Stimulated activated CD4-positive, alpha-beta T cell treated with anti-CD3 and anti-CD28 coated beads, Interleukin-15, amount 100 ng/mL, for 24 hours (primary cell): ENCODE measurements at regions not wholly inside any gene's neighbourhood (a gene's known extent, or its start where the extent isn't known, plus 50 kb on each side); places are given as distances from the start of the nearest gene placed in this dataset.
A peak's percentile ranks its signal among the peaks of the same experiment; 100 is the strongest.
"Not testable (repeated sequence)": the region's sequence is repeated elsewhere in the genome, so short reads cannot be mapped to it uniquely, and the experiment has no call there.

Experiments
- DNase-seq: peaks from one replicate; pipeline ENCODE4 v3.0.0-alpha.2; 2020

GRCh38 chr2:7728388-7728787 is 811.2 kb downstream of the RNF144A start:
- no peak for DNase-seq

- DNase-seq = peak; percentile 19
These were observed 813.2 kb downstream of the RNF144A start for GRCh38 chr2:7730449-7730848.

- DNase-seq = no peak
These were observed 813.8 kb downstream of the RNF144A start for GRCh38 chr2:7730990-7731389.

DNA sequence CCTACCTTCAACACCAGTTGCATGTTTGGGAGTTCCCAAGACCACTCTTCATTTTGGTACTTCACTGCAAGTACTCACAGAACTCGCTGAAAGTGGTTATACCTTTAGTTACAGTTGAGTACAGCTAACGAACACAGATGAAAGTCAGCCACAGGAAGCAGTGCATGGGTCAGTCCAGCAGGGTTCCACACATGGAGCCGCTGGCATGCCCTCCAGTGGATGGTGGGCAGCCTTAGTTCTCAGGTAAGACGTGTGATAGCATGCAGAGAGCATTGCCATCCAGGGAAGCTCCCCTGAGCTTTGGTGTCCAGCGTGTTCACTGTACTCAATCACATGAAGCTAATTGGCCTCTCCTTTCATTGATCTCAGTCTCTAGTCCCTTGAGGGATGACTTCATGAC is 815.3 kb downstream of the RNF144A start:
- no peak for DNase-seq

DNA sequence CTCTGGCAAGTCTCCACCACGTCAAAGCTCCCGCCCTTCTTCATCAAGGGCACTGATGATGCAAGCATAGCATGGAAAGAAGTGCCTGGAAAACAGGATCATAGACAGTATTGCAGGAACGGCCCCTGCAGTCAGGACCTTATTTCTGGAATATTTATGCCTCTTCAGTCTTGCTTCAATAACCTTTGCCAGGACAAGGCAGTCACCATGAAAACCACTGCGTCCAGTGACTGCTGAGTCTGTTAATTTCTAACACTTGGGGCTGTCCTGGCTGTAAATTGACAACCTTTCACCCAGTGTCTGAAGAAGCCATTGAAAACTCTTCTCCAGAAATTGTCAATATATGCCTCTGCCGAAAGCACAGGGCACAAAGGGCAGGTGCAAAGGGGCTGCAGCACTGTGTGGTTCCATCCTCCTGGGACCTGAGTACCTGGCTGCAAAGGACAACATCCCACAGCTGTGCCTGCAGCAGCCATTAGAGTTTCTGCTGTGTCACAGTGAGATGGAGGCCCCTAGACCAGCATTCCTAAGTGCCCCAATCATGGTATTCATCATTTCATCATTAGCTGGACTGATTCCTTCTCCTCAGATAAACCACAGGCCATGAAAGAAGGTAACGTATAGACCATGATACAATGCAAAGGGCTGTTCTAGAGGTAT is 819.6 kb downstream of the RNF144A start:
- DNase-seq = no peak

GRCh38 chr2:7738596-7738995 is 821.4 kb downstream of the RNF144A start:
- DNase-seq = no peak

- no peak for DNase-seq
These were observed 822.9 kb downstream of the RNF144A start for GRCh38 chr2:7740114-7740513.

DNA sequence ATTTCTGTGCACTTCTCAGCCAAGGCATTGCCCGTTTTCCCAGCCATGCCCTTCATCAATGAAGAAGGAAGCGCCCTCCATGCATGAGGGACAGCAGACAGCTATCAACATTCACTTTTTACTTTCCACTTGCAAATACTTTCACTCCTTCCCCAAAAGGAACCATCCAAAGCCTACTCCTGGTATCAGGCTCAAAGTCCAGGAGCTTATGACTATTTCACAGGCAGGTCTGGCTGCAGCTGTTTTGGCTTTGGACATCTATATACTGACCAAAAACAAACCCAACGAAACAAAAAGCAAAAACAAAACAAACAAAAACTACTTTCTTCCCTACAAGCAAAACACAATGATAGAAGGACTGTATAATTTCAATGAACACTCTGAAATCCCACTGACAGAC is 825.1 kb downstream of the RNF144A start:
- DNase-seq = no peak

DNA sequence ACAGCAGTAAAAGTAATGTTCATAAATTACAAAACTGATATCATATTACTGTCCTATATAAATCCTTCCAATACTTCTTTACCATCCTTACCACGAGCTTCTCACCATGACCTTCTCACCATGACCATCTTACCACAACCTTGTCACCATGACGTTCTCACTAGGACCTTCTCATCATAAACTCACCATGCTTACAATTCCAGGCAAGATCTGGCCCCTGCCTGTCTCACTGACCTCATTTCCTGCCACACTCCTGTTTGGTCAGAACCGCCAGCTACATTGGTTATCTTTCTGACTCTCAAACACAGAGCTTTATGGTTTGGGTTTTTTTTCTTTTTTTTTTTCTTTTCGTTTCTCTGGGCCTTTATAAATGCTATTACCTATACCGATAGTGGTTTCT is 827.6 kb downstream of the RNF144A start:
- peak; percentile 33 for DNase-seq

DNA sequence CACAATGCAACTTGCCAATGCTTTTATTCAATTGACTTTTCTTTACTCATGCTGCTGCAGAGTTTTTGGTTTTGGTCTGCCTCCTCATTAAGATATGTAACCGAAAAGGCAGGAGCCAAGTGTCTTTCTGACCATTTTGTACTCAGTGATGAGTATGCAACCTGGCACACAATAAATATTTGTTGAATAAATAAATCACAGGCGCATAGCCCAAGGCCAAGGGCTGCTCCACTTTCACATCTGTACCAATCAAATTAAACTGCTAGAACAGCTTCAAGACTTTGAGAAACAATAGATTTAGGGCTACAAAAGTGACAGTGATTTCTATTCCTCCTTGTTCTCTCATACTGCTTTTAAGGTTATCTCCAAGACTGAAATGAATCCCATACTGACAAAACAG is 828.2 kb downstream of the RNF144A start:
- no peak for DNase-seq

DNA sequence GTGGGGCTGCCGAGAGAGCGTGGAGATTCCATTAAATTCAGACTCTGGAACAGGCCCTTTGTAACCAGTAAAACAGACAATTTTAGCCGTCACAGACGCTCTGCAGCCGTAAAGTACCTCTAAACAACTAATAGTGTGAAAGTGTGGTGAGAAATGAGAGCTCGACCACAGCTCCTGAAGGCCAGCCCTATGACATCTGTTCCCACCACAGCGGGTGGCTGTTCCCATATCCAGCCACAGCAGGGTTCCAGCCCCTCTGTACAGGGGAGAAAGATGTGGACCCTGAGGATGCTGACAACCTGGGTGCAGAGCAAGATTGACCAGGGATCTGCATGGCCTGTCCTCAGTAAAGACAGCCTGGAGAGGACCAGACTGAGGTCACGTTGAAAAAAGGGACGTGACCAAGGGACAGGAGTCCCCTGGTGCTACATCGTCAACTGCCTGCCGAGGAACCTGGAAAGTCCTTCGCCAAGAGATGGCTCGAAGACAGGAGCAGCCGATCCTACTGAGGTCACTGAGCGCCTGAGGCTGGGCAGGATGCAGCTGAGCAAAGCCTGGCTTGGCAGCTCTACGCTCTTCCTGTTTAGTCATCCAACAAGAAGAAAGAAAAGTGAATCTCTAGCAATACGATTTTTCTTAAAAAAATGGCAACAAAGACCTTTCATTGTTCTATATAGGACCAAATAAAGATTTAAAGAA is 831.7 kb downstream of the RNF144A start:
- no peak for DNase-seq

- DNase-seq = no peak
These were observed 832.8 kb downstream of the RNF144A start for GRCh38 chr2:7749895-7750559.

DNA sequence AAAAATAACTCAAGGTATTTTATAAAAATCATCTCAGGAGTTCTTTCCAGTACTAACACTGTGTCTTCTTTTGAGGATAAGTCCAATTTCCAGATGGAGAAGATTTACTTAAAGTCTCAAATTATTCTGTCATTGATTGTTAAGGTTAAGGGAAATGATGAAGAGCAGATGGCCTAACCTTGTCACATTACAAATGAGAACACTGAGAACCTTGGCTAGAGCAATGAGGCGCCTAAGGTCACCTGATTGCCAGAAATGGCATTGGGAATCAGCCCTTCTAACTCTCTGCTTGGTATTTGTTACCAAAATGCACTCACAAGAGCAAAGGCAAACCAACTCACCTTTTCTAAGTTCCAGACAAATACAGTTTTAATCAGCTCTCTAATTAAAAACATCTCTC is 835.1 kb downstream of the RNF144A start:
- no peak for DNase-seq

DNA sequence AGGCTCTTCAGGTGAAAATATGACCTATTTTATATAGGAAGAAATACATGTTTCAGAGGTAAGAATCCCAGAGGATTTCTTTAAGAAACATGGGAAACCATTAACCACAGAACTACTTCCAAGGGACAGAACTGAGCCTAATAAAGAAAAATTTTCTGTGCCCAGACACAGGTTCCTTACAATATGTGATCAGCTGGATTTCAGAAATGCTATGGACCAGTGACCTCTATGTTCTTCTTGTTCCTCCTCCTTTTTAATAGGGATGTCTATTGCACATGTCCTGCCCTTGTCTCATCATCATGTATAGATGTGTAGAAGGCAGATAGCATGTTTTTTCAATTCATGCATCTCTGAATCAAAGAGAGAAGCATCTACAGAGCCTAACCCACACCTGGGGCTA is 836.6 kb downstream of the RNF144A start:
- DNase-seq = no peak

DNA sequence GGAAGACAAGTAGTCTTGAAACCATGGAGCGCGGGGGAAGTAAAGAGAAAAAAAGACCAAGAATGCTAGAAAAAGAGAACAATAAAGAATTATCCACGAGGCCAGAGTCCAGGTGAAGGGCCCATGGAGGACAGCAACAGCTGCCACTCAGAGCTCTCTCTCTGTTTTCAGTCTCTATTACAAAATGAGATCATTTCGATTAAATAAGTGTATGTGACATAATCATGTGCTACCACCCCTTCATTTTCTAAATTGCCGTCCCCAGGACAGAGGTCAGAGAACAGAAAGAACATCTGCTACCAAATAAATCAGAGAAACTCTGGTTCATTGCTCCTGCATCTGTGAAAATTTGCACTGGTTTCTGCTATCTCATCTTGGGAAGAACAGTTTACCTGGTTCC is 838.7 kb downstream of the RNF144A start:
- DNase-seq = no peak

DNA sequence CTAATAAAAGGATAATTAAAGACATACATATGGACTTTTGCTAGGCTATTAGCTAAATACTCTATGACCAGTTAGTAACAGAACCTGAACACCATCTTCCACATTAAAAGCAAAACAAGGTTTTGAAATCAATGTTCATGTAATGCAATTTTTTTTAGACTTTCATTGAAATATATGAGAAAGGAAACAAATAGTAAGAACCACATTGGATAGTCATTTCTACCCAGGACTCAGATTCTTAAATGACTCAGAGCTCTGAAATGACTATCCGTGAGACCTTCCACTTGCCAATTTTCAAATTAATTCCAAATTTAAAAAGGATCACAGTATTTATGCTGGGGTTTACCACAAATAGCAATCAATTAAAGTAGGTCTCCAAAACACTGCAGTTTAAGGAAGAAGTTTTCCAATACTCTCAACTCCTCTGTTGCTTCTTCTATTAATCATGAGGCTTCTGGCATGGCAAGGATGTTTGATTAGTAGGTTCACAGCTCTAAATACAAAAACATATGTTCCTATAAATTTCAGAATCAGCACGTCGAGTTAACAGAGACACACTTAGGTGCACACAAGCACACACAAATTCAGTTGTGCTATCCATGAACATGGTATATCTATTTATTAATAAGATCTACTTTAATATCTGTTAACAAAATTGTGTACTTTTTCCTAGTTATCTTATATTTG is 841.0 kb downstream of the RNF144A start:
- DNase-seq = no peak

- no peak for DNase-seq
These were observed 842.7 kb downstream of the RNF144A start for GRCh38 chr2:7759898-7760297.

GRCh38 chr2:7763418-7763817 is 846.2 kb downstream of the RNF144A start:
- DNase-seq = not testable (repeated sequence)

DNA sequence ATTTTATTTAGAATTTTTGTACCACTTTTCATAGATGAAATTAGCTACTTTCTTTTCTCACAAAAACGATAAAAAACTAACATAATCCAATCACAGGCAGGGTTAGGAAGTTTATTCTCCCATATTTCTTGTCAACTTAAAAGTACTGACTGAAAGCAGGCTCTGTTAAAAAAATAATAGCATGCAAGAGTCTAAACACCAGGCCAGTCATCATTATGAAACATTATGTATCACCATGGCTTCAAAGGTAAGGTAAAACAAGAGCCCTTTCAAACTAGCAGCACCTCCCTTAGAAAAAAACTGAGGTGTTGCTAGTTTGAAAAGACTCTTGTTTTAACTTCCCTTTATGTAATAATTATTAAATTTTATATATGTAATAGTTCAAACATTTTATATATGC is 848.0 kb downstream of the RNF144A start:
- no peak for DNase-seq

- DNase-seq = peak; percentile 15
These were observed 849.0 kb downstream of the RNF144A start for GRCh38 chr2:7766088-7766722.

DNA sequence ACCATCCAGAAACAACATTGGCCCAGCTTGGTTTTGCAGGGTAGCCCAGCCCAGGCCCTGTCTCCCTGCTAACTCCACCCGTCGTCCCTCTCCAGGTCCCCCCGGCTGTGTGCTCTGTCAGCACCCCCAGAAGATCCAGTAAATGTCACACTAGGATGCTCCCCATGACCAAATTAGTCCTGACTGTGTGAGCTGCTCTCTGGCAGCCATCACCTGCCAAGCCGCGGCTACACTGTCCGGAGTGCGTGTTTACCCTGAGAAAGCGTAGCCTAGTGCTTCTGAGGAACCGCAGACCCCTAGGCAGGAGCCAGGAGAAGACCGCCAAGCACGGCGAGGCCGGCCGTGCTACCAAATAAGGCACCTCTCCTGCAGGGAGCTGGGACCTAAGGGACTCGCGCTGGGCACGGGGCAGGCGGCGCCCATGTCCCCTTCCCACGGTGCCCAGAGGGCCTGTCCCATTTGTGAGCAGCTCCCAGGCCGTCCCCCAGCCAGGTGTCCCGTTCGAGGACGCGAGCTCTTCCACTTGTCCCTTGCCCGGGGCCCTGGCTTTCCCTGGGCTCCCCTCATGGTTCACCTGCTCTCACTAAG is 849.9 kb downstream of the RNF144A start:
- DNase-seq = no peak

DNA sequence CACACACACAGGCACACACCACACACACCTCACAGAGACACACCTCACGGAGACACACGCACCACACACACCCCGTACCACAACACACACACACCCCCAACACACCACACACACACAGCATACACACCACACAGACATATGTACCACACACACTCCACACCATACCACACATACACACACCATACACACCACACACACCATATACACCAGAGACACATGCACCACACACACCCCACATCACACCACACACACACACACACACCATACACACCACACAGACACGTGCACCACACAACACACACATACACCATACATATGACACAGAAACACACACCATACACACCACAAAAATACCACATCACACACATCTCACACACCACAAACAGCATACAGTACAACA is 850.7 kb downstream of the RNF144A start:
- no peak for DNase-seq

- DNase-seq = no peak
These were observed 854.6 kb downstream of the RNF144A start for GRCh38 chr2:7771781-7772180.
